ENCODE measurements at regions not wholly inside any gene's neighbourhood (a gene's known extent, or its start where the extent isn't known, plus 50 kb on each side); places are given as distances from the start of the nearest gene placed in this dataset.

DNA sequence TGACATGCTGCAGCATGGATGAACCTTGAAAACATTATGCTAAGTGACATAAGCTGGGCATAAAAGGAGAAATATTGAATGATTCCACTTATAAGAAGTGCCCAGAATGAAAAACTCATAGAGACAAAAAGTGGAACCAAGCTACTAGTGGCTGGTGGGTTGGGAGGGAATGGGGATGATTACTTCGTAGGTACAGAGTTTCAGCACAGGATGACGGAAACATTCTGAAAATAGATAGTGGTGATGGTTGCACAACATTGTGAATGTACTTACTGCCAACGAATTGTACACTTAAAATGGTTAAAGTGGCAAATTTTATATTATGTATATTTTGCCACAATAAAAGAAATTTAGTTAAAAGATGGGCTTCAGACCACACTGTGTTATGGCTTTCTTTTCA is 93.6 kb downstream of the RPLP1 start:
- intact Hi-C loops (cut with micrococcal nuclease) (no loop called here), in situ Hi-C loops (cut with MboI; ENCODE audit: low sequenced_read_pairs) (no loop called here), dilution Hi-C loops (cut with HindIII; ENCODE audit: low sequenced_read_pairs, unreplicated experiment) (no loop called here)
- no peaks in the 10 kb centered on the region for H3K79me1 ChIP-seq (ENCODE audit: low read depth in 1 of 2, low read length in 2 of 2)
- peaks cover 62% of the 10 kb centered on the region for H3K27me3 ChIP-seq (ENCODE audit: control insufficient read depth, insufficient read depth, low read length)
- BruUV-seq (replicated peaks): no TSS peak
- H3K56ac ChIP-seq (ENCODE audit: extremely low read depth, insufficient read depth, low read length): no peak overlapping the region
- H3K9ac ChIP-seq (ENCODE audit: low read depth, low read length): no peak overlapping the region
- no peak overlapping the region for H3K18ac ChIP-seq (ENCODE audit: low read depth, low read length)
- WGBS, 2 experiments (ENCODE audit: extremely low coverage in 2 of 2, insufficient read length in 1 of 2): no CpG with 5 or more reads among the region's 3 CpGs
- H2BK5ac ChIP-seq (ENCODE audit: low read depth, low read length, poor library complexity, severe bottlenecking): no peak overlapping the region
- no peak overlapping the region for H3K23ac ChIP-seq (ENCODE audit: low read depth, low read length)
- ATAC-seq (ENCODE audit: low read depth): no peak
- no peak overlapping the region for H4K5ac ChIP-seq (ENCODE audit: low read depth, low read length)
- H3K36me3 ChIP-seq (ENCODE audit: control insufficient read depth, insufficient read depth, low read length): no peaks in the 10 kb centered on the region
- no peak overlapping the region for H2AK9ac ChIP-seq (replicated peaks; ENCODE audit: low read depth, low read length, poor library complexity)
- no peak overlapping the region for H3K4me2 ChIP-seq (ENCODE audit: low read depth, low read length)
- no peak overlapping the region for H4K91ac ChIP-seq (ENCODE audit: insufficient read depth, low read depth, low read length)
- ChIA-PET POLR2A (ENCODE audit: unreplicated experiment) (no interaction called here), CTCF (no interaction called here)
- TF ChIP-seq POLR2A (IDR thresholded peaks at IDR 0.05; ENCODE audit: low read depth, low read length): no peak
- TF ChIP-seq CHD1 (IDR thresholded peaks at IDR 0.05; ENCODE audit: low read depth, low read length): no peak
- TF ChIP-seq CEBPB (IDR thresholded peaks at IDR 0.05; ENCODE audit: low read depth, low read length): peak; percentile 14; the same call in 1 of the 2 replicates
- H2AFZ ChIP-seq (replicated peaks; ENCODE audit: low read length, poor library complexity): no peak overlapping the region
- no peak overlapping the region for H3K4ac ChIP-seq (ENCODE audit: low read depth, low read length)
- H3K14ac ChIP-seq (replicated peaks; ENCODE audit: low read depth, low read length): no peak overlapping the region
- no peaks in the 10 kb centered on the region for H4K20me1 ChIP-seq (ENCODE audit: insufficient read depth, low read length)
- no peak overlapping the region for H2BK20ac ChIP-seq (ENCODE audit: low read depth, low read length)
- H3K9me3 ChIP-seq (ENCODE audit: control insufficient read depth, insufficient read depth, low read length): peaks cover 6% of the 10 kb centered on the region
- H3K9me1 ChIP-seq (ENCODE audit: insufficient read depth, low read length): no peaks in the 10 kb centered on the region
- H3K4me1 ChIP-seq (ENCODE audit: control insufficient read depth, insufficient read depth, low read length): no peaks in the 10 kb centered on the region
- no peak overlapping the region for H2AK5ac ChIP-seq (ENCODE audit: low read depth, low read length)
- H4K8ac ChIP-seq (ENCODE audit: low read depth in 2 of 2, low read length in 2 of 2): no peak overlapping the region
- no peak overlapping the region for H2BK15ac ChIP-seq (ENCODE audit: low read depth, low read length)
- H3K4me3 ChIP-seq (ENCODE audit: insufficient read depth, low read depth, low read length): no peak overlapping the region
- no peak overlapping the region for H2BK120ac ChIP-seq (ENCODE audit: low read depth, low read length)
- no peak overlapping the region for H3K27ac ChIP-seq (ENCODE audit: insufficient read depth, low read length)
- DNase-seq: no peak
